ENCODE measurements at regions not wholly inside any gene's neighbourhood (a gene's known extent, or its start where the extent isn't known, plus 50 kb on each side); places are given as distances from the start of the nearest gene placed in this dataset.

DNA sequence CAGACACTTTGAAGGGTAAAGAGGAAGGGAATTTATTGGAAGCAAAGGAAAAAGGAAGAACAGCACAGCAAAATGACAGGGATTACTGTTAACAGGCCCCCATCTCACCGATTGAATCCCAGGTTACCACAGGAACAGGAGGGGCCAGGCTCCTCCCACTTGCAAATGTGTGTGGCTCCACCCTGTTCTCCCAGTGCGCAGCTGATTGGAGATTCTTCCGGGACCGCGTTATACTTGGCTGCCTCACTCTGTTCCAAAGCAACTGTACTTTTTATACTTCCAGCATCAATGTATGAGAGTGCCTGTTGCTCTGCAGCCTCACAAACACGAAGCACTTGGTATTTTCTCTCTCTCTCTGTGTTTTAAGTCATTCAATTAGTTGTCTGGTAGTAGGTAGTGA, 273.6 kb upstream of the MDGA2 start:
- Histone ChIP-seq H3K4me3 (ENCODE audit: low read length) (no peak overlapping the region), H3K4me2 (ENCODE audit: low read length) (no peak overlapping the region), H4K20me1 (ENCODE audit: control insufficient read depth, insufficient read depth, low read depth, low read length) (no peaks in the 10 kb centered on the region)

DNA sequence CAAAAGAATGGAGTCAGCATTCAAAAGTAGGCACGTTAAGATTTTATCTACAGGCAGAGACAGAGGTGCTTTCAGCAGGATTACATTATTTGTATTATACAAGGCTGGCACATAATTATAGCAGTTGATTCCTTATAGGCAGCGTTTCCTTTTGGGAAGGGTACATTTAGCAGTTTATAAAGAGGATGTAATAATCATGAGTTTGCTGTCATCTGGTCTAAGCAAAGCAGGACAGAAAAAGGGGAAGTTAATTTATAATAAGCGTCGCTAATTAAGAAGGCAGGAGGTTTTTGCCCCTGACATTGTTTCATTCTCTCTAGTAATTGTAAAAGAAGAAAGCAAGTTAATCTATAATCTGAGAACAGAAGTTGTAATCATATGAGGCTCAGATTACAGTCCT, 259.9 kb upstream of the MDGA2 start:
- Histone ChIP-seq H3K79me2 (ENCODE audit: control insufficient read depth, low read length) (no peaks in the 10 kb centered on the region), H3K9me2 (replicated peaks; ENCODE audit: control insufficient read depth, low read length) (no peaks in the 10 kb centered on the region), H3K4me1 (ENCODE audit: control insufficient read depth, low read length) (peaks cover 59% of the 10 kb centered on the region), H3K4me2 (ENCODE audit: low read length) (peak overlapping the region; percentile 66), H3K36me3 (ENCODE audit: control insufficient read depth, low read length) (peaks cover 4% of the 10 kb centered on the region; the same call in 1 of the 2 replicates), H4K20me1 (ENCODE audit: control insufficient read depth, insufficient read depth, low read depth, low read length) (no peaks in the 10 kb centered on the region), H3K27me3 (ENCODE audit: control insufficient read depth, low read length) (no peaks in the 10 kb centered on the region), H3F3A (ENCODE audit: control insufficient read depth, insufficient read depth) (peaks cover 4% of the 10 kb centered on the region; the same call in 1 of the 2 replicates), H3K27ac (ENCODE audit: low read depth, low read length) (peak overlapping the region; percentile 65), H3K9me3 (ENCODE audit: control insufficient read depth, insufficient read depth, low read length) (no peaks in the 10 kb centered on the region), H3K4me3 (ENCODE audit: low read length) (peak overlapping the region; percentile 51)
- no peak for TF ChIP-seq EZH2phosphoT487 (IDR thresholded peaks at IDR 0.05; ENCODE audit: borderline replicate concordance, low read length)
- TF ChIP-seq, protein P1, sequence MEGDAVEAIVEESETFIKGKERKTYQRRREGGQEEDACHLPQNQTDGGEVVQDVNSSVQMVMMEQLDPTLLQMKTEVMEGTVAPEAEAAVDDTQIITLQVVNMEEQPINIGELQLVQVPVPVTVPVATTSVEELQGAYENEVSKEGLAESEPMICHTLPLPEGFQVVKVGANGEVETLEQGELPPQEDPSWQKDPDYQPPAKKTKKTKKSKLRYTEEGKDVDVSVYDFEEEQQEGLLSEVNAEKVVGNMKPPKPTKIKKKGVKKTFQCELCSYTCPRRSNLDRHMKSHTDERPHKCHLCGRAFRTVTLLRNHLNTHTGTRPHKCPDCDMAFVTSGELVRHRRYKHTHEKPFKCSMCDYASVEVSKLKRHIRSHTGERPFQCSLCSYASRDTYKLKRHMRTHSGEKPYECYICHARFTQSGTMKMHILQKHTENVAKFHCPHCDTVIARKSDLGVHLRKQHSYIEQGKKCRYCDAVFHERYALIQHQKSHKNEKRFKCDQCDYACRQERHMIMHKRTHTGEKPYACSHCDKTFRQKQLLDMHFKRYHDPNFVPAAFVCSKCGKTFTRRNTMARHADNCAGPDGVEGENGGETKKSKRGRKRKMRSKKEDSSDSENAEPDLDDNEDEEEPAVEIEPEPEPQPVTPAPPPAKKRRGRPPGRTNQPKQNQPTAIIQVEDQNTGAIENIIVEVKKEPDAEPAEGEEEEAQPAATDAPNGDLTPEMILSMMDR (IDR thresholded peaks at IDR 0.05; ENCODE audit: low read depth, low read length, poor library complexity, severe bottlenecking), result no peak

More for the DNA sequence above, 273.6 kb upstream of the MDGA2 start:
- Histone ChIP-seq H3K36me3 (ENCODE audit: control insufficient read depth, low read length) (no peaks in the 10 kb centered on the region), H3K79me2 (ENCODE audit: control insufficient read depth, low read length) (no peaks in the 10 kb centered on the region), H3K4me1 (ENCODE audit: control insufficient read depth, low read length) (0 out of 2 replicates have a peak, but pooled peaks cover 3% of the 10 kb centered on the region), H3K27ac (ENCODE audit: low read depth, low read length) (no peak overlapping the region), H3K27me3 (ENCODE audit: control insufficient read depth, low read length) (no peaks in the 10 kb centered on the region), H3F3A (ENCODE audit: control insufficient read depth, insufficient read depth) (no peaks in the 10 kb centered on the region), H3K9me3 (ENCODE audit: control insufficient read depth, insufficient read depth, low read length) (no peaks in the 10 kb centered on the region), H3K9me2 (replicated peaks; ENCODE audit: control insufficient read depth, low read length) (no peaks in the 10 kb centered on the region)
- TF ChIP-seq EZH2phosphoT487 (IDR thresholded peaks at IDR 0.05; ENCODE audit: borderline replicate concordance, low read length), result no peak
- TF ChIP-seq, protein P1 (IDR thresholded peaks at IDR 0.05; ENCODE audit: low read depth, low read length, poor library complexity, severe bottlenecking), result no peak

DNA sequence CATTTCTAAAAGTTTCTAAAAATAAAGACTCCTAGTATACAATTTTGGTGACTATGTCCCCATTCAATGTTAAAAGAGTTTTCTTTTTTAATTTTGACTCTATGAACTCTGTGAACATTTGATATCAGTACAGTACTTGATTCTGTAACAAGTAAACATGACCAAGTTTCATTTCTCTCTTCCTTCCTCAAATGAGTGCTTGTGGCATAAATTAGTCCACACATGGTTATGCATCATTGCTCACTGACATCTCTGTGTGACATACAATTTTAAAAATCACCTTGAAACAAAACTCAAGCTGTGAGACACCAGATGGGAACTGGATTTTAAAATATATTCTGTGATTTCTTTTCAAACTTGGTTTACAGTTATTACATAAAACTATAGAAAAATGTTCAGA, 253.9 kb upstream of the MDGA2 start:
- H3K4me3 ChIP-seq (ENCODE audit: low read length), result peak overlapping the region; percentile 35
- H4K20me1 ChIP-seq (ENCODE audit: control insufficient read depth, insufficient read depth, low read depth, low read length), result no peaks in the 10 kb centered on the region
- peaks cover 16% of the 10 kb centered on the region for H3K9me3 ChIP-seq (ENCODE audit: control insufficient read depth, insufficient read depth, low read length)
- no peaks in the 10 kb centered on the region for H3K9me2 ChIP-seq (replicated peaks; ENCODE audit: control insufficient read depth, low read length)
- H3K36me3 ChIP-seq (ENCODE audit: control insufficient read depth, low read length), result peaks cover 25% of the 10 kb centered on the region
- H3K27ac ChIP-seq (ENCODE audit: low read depth, low read length), result peak overlapping the region; percentile 79
- no peak for TF ChIP-seq EZH2phosphoT487 (IDR thresholded peaks at IDR 0.05; ENCODE audit: borderline replicate concordance, low read length)
- TF ChIP-seq, protein P1 (IDR thresholded peaks at IDR 0.05; ENCODE audit: low read depth, low read length, poor library complexity, severe bottlenecking), result no peak
- H3F3A ChIP-seq (ENCODE audit: control insufficient read depth, insufficient read depth), result no peaks in the 10 kb centered on the region; the same call in 1 of the 2 replicates
- H3K79me2 ChIP-seq (ENCODE audit: control insufficient read depth, low read length), result no peaks in the 10 kb centered on the region
- peak overlapping the region; percentile 41 for H3K4me2 ChIP-seq (ENCODE audit: low read length)
- H3K4me1 ChIP-seq (ENCODE audit: control insufficient read depth, low read length), result peaks cover 66% of the 10 kb centered on the region
- no peaks in the 10 kb centered on the region for H3K27me3 ChIP-seq (ENCODE audit: control insufficient read depth, low read length)
